22Rv1 (cell line): ENCODE measurements at regions not wholly inside any gene's neighbourhood (a gene's known extent, or its start where the extent isn't known, plus 50 kb on each side); places are given as distances from the start of the nearest gene placed in this dataset.

ENCODE experiments used
- H3K27ac ChIP-seq: fragments of 450-650 bp; 2 replicates; pipeline ENCODE4 v1.5.1; 2017
- ZFX ChIP-seq: fragments of 450-650 bp; IDR thresholded peaks from 2 replicates; pipeline ENCODE4 v1.6.1; 2017; ENCODE audit warnings: antibody characterized with exemption, borderline replicate concordance
- TF ChIP-seq, protein P1 (sequence below): fragments of 450-650 bp; IDR thresholded peaks from 2 replicates; pipeline ENCODE4 v1.5.1; 2017; ENCODE audit warnings: mild to moderate bottlenecking

DNA sequence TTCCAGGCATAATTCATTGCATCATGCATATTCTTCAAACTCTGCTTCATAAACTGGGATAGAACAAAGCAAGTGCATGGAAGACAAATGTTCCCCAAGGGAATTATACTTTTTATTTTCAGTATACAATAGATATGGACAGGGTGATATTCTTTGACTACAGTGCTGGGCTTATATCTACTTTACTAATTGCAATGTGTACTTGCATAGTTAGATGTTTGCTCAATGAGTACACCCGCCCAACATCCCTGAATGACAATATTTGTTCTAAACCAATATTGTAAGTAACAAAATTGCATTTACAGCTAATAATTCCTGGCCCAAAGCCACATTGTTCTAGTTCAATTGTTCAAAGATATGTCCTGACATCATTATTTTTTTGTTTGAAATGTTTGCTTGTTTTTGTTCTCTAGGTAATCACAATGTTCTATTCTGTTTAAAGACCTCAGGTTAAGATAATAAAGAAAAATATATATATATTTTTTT, 171.4 kb downstream of the PTN start:
- TF ChIP-seq, protein P1, sequence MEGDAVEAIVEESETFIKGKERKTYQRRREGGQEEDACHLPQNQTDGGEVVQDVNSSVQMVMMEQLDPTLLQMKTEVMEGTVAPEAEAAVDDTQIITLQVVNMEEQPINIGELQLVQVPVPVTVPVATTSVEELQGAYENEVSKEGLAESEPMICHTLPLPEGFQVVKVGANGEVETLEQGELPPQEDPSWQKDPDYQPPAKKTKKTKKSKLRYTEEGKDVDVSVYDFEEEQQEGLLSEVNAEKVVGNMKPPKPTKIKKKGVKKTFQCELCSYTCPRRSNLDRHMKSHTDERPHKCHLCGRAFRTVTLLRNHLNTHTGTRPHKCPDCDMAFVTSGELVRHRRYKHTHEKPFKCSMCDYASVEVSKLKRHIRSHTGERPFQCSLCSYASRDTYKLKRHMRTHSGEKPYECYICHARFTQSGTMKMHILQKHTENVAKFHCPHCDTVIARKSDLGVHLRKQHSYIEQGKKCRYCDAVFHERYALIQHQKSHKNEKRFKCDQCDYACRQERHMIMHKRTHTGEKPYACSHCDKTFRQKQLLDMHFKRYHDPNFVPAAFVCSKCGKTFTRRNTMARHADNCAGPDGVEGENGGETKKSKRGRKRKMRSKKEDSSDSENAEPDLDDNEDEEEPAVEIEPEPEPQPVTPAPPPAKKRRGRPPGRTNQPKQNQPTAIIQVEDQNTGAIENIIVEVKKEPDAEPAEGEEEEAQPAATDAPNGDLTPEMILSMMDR = no peak
- TF ChIP-seq ZFX = no peak
- peak overlapping the region; percentile 89 for H3K27ac ChIP-seq

DNA sequence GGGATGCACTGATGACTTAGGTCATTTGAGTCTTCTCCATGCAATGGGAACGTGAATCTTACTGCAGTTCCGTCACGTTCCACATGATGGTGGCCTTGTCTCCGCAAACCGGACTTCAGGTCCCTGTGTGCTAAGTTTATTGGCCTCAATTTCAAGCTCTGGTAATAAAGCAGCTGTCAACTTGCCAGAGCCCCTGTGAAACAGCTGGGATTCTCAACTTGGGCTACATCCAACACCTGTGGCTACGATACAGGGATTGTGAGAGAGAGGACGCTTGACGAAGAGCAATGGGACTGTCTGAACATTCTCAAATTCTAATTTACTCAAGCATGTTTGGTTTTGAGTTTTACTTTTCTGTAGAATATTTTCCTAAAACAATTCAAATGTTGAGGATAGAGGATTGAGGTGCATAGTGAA, 174.2 kb downstream of the PTN start:
- no peak for TF ChIP-seq ZFX
- TF ChIP-seq, protein P1 = peak; percentile 94
- H3K27ac ChIP-seq = peak overlapping the region; percentile 89

DNA sequence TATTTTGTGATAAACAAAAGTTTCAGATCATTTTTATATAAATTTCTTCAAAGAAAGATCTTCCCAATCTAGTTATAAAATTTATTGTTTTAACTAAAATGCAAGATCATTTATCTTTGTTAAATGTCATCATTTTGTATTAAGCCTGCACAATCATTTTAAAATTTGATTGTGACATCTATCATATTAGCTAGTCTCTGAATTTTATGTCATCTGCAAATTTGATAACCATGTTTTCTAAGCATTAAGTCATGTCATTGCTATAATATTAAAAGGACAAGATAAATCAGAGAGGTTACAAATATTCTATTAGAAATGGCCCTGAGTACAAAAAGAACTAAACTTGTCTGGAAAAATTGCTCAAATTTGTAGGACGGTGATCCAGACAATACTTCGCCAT, 175.9 kb downstream of the PTN start:
- TF ChIP-seq ZFX = no peak
- TF ChIP-seq, protein P1 = no peak
- H3K27ac ChIP-seq = no peak overlapping the region

DNA sequence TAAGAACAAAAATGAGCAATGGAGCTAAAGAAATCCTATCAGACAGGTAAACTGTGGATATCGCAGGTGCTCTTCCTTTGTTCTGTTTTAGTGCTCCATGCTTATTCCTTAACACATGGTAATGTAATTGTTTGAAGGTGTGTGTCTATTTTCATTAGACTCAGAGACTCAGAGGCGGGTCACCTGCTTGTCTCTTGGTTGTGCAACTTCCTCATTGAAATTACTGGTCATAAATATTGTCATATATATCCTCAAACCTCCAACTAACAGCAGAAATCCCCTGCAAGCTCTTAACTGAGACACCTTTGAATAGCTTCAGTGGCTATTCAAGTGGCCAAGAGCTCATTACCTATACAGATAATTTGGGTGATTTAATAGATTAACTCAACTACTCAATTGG, 177.2 kb downstream of the PTN start:
- TF ChIP-seq ZFX = no peak
- TF ChIP-seq, protein P1 = no peak
- no peak overlapping the region for H3K27ac ChIP-seq

DNA sequence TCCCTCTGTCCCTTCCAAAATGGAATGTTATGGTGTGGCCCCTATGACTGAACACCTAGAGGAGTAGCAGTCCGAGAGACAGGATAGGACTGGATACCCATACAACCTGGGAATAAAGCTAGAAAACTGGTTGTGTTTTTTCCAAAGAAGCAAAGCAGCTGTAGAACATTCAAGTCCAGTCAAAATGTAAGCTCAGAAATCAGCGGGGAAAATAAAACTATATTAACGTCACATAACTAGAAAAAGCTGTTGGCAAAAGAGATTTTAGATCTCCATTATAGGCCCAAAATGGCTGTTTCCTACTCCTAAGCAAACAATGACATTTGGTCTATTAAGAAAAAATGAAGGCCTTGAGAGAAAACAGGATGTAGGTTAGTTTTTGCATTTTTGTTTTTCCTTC, 177.7 kb downstream of the PTN start:
- no peak for TF ChIP-seq ZFX

DNA sequence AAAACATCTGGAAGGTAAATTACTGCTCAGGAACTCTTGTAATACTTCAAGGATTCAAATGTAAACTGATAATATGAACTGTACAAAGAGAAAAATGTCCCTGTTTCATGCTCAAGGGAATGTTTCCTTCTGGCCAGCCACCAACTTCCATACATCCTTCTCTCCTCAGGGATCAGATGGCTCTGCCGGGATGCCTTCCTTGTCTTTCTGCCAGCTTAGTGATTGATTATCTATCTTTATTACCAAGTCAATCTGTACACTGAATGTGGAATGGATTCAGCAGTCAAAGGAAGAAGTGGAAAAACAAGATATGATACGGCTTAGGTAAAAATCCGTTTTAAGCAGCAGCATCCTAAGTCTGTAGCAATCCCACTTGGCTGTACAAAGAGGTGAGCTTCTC, 178.3 kb downstream of the PTN start:
- TF ChIP-seq, protein P1 = no peak
- TF ChIP-seq ZFX = no peak

More for the DNA sequence above, 177.7 kb downstream of the PTN start:
- no peak overlapping the region for H3K27ac ChIP-seq

DNA sequence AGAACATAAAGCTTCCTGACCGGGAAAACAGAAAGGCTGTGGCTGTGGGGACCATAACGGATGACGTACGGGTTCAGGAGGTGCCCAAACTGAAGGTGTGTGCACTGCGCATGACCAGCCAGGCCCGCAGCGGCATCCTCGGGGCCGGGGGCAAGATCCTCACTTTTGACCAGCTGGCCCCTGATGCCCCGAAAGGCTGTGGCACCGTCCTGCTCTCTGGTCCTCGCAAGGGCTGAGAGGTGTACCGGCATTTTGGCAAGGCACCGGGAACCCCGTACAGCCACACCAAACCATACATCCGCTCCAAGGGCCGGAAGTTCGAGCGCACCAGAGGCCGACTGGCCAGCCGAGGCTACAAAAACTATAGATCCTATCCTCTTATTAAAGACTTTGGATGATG, 179.3 kb downstream of the PTN start:
- TF ChIP-seq, protein P1 = no peak
- no peak for TF ChIP-seq ZFX
- no peak overlapping the region for H3K27ac ChIP-seq

More for the DNA sequence above, 178.3 kb downstream of the PTN start:
- no peak overlapping the region for H3K27ac ChIP-seq

DNA sequence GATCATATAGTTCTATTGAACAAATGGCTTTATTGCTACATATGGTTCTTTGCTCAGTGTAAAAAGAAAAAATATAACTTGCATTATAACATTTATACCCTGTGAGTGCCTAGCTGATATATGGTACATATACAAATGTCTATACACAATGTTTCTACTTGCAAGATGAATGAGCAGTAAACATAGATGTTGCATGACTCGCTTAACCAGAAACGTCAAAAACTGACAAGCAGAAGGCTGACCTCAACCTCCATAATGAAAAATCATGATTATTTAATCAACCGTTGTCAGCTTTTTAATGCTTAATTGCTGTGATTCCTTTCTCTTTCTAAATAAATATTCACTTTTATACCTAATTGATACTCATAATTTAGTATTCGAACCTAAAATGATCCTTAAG, 183.3 kb downstream of the PTN start:
- TF ChIP-seq ZFX = no peak
- TF ChIP-seq, protein P1 = no peak
- H3K27ac ChIP-seq = no peak overlapping the region
